Inferior parietal cortex (tissue), 1 donor: ENCODE measurements at regions not wholly inside any gene's neighbourhood (a gene's known extent, or its start where the extent isn't known, plus 50 kb on each side); places are given as distances from the start of the nearest gene placed in this dataset.
"Not testable (repeated sequence)": the region's sequence is repeated elsewhere in the genome, so short reads cannot be mapped to it uniquely, and the experiment has no call there.

Experiments used
- DNase-seq: peaks from one replicate; pipeline ENCODE4 v3.0.0-alpha.2; 2016; ENCODE audit errors: extremely low spot score

DNA sequence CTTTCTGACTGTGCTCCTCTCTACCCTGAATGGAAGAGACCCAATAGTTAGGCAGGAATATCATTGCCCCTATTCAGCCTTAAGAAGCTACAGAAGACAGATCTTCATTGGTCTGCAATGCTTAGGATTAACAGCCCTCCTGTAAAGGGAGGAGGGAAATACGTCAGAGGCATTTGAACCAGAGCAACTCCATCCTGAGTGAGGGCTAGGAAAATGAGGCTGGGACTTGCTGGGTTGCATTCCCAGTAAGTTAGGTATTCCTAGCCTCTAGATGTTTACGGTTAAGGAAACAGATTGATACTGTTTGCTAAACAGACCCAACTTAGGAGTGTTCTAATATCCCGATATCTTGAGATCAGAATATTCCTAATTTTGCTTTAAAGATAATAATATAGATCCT lies 63.5 kb downstream of the PCDH18 start:
- DNase-seq: no peak

DNA sequence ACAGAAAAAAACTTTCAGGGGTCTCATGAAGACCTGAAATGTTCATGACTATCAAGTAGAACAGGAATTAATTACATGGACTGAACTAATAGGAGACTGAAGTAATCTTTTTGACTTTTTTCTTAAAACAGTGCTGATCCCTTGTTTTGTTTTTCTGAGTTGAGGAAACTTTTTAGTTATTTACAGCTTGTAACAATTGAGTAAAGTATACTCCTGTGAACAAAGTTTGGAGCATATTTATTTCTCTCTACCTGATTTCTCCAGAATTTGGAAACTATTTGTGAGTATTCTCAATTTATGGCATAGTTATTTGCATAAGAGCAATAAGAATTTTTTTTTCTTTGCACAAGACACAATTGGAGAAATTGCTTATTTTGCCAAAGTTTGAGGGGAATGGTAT lies 64.8 kb downstream of the PCDH18 start:
- no peak for DNase-seq

DNA sequence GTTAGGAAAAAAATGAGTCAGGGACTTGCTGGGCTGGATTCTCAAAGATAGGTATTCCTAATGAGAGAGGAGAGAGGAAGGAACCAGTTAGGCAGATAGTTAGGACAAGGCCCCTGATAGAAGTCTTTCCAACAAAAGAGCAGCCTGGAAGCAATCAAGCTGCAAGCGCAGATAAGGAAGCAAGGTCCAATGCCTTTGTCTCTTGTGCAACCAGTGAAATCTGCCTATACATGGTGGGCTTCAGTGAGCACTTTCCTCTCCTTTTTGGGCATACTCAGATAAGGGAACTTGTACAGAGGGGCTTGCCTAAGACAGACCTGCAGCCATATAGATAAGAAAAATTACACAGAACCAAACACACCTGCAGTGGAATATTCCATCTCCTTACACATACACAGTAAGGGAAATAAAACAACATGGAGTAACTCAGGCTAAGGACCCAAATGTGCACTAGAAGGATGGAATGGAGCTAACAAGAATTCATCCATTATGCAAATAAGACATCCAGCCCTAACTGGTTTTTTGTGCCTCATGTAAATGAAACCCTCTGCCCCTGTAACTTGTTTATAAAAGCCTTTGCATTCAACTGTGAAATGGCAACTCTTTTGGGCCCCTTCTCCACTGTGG lies 68.8 kb downstream of the PCDH18 start:
- no peak for DNase-seq

DNA sequence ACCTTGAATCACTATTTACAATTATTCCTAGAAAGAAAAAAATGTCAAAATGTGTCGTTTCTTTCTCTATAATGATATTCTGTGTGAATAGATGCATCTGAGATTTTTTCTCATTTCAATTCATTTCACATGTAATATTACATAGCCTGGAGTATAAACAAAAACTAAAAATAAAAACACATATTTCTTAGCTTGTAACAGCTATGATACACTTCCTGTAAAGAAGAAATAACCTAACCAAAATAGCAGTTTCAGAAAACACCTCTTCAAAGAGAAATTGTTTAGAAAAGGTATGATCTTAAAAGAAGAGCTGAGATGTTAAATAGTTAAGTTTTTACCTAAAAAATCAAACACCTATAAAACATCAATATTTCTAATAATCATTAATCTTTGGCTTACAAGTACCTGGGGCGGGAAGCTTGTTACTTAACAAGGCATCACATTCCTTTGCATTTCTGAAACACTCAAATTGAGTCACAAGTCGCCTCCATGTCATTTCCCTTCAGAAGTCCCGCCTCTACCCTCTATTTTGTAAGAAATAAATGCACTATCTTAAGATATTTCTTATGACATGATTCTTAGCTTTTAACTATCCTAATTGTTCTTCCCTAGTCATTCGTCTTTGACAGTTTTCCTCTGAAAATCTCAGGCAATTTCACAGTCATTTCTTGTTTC lies 76.5 kb downstream of the PCDH18 start:
- DNase-seq: no peak

- DNase-seq: no peak
These were observed 77.5 kb downstream of the PCDH18 start for GRCh38 chr4:137454767-137455166.

DNA sequence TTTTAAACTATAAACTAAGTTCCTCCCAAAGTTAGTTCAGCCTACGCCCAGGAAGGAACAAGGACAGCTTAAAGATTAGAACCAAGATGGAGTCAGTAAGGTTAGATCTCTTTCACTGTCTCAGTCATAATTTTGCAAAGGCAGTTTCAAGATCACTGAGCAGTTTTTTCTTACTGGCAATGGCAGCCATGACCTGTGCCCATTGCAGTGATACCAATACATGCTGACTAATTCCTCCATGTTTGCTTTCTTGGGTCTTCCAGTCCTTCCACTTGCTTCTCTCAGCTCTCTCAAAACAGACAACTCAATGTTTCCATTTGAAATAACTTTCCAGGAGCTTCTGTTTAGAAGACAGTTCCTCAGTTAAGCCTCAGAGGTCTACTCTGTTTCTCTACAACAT lies 79.5 kb downstream of the PCDH18 start:
- DNase-seq: no peak

DNA sequence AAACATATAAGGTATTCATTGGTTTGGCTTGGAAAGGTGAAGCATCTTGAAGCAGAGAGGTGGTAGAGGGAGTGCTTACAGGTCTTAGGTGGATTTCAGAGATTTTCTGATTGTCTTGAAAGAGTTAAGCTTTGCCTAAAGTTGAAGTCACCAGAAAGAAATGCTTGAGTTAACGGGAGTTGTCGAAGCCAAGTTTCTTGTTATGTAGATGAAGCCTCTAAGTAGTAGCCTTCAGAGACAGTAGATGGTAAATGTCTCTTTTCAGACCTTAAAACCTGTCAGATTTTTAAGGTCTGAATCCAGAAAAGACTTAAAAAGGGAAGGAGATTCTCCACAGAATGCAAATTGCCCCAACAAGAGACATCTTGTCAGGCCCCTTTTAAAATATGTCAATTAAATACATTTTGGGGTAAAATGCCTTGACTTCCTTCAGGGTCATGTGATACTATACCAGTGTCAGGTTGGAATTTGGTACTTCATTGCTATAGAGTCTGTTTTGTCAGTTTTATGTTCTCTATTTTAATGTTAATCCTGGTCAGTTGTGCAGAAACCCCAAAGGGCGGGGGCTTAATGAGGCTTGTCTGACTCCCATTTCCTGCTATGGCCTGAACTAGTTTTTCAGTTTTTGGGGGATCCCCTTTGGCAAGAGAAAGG lies 81.0 kb downstream of the PCDH18 start:
- DNase-seq: no peak

- DNase-seq: no peak
These were observed 83.9 kb downstream of the PCDH18 start for GRCh38 chr4:137448402-137448801.

DNA sequence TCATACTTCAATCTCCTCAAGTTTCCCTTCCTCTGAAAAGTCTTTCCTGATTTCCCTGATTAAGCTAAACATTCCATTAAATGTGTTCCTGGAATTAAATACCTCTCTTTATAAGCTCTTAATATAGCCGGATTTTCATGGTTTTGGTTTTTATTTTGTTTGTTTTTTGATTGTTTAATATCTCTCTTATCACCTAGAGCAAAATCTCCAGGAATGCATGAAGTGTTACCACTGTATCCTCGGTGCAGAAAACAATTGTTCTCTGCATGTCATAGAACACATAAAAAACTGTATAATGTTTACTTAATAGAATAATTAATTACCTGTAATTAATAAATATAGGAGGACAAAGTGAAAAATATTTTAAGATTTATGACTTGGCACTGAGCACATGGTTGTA lies 86.2 kb downstream of the PCDH18 start:
- no peak for DNase-seq

DNA sequence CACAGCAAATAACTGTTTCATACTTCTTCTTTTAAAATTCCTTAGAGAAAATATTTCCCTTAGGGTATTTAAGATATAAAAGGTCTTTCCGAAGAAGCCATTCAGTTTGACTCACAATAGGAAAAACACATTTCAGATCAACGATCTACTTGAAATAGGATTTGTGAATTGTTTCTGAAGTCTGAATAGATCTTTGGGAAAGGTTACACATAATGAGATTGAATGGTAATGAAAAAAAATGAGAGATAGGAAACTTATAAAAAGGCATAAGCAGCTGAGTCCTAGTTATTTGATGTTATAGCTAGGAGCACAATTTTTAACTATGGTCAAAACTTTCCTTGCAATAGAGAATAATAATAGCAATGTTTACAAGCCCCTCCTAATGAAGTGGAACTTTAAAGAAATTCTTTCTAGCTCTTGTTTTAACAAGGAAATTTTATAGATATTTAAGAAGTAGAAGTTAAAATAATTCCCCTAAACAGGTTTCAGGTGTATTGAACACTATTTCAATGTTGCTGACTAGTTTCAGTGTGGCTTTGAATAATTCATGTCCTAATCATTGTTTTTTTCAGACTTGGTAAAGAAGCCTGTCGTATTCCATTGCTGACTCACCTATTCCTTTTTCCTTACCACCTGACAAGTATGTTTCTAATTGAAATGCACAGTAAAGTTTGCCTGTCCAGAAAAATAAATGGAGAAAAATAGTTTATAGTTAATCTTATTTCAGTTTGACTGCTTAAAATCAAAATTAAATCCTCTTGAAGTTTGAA lies 89.1 kb downstream of the PCDH18 start:
- DNase-seq: no peak

- DNase-seq: no peak
These were observed 99.6 kb downstream of the PCDH18 start for GRCh38 chr4:137432446-137433311.

- DNase-seq: no peak
These were observed 102.1 kb downstream of the PCDH18 start for GRCh38 chr4:137430171-137430570.

DNA sequence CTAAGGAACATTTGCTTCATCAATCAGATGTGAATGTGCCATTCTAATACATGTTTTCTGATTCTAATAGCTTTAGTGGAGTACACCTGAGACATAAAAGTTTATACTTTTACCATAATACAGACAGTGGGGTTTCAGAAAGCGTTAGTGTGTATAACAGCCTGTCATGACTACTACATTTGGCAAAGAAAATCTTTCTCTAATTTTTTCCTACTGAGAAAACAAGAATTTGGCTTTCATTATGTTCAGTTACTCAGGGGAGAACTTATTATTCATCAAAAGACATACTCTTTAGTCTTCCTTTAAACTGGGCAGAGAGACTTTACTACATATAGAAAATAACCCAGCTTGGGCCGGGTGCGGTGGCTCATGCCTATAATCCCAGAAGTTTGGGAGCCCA lies 104.9 kb downstream of the PCDH18 start:
- no peak for DNase-seq

- DNase-seq: no peak
These were observed 107.0 kb downstream of the PCDH18 start for GRCh38 chr4:137425281-137425680.

DNA sequence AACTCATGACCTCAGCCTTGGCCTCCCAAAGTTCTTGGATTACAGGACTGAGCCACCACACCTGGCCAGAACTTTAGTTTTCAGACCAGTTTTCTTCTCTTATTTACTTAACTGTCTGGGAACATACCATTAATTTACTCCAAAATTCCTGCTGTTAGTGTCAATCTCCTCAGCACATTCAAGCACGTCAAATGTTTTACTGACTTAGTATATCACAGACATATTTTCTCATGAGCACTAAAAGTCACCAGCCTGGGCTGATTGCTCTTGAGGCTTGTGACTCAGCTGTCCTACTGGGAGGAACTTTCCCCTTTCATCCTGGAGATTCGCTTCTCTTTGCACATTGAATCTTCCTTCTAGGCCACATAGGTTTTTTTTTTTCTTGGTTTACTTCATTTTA lies 109.6 kb downstream of the PCDH18 start:
- DNase-seq: no peak

DNA sequence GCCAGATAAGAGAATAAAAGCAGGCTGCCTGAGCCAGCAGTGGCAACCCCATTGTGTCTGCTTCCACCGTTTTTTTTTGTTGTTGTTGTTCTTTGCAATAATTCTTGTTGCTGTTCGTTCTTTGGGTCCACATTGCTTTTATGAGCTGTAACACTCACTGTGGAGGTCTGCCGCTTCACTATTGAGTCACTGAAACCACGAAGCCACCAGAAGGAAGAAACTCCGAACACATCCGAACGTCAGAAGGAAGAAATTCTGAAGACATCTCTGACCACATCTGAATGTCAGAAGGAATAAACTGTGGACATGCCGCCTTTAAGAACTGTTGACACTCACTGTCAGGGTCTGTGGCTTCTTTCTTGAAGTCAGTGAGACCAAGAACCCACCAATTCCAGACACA lies 110.5 kb downstream of the PCDH18 start:
- DNase-seq: no peak

GRCh38 chr4:137420901-137421396 lies 111.3 kb downstream of the PCDH18 start:
- DNase-seq: no peak

GRCh38 chr4:137417676-137418075 lies 114.6 kb downstream of the PCDH18 start:
- no peak for DNase-seq

- no peak for DNase-seq
These were observed 117.5 kb downstream of the PCDH18 start for GRCh38 chr4:137414802-137415201.

DNA sequence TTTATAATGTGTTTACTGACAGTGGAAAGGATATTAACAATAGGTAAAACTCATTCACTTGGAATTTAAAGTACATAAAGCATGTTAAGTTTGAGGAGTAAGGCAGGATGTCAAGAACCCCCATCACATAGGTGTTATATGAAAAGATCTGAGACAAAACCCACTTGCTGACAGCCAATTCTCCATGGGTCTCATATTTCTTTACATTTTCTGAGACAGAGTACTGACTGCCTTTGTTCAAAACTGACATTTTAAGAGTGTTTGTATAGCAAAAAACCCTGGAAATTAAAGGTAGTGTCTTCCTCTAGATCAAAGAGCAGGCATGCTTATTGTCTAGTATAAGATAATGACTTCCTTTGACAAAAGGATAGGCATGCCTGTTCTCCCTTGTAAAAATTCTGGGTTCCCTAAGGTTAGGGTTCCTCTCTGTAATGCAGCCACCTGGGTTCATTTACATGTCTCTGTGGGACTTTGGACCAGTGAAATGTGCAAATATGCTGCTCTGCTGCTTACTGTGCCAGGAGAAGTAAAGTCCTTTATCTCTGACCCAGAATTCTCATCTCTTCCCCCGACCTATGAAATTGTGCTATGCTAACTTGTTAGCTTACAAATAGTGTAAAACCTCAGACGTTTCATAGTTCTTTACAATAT lies 123.6 kb downstream of the PCDH18 start:
- DNase-seq: no peak

GRCh38 chr4:137405833-137406232 lies 126.5 kb downstream of the PCDH18 start:
- not testable (repeated sequence) for DNase-seq
